ENCODE measurements at regions not wholly inside any gene's neighbourhood (a gene's known extent, or its start where the extent isn't known, plus 50 kb on each side); places are given as distances from the start of the nearest gene placed in this dataset.
"Not testable (repeated sequence)": the region's sequence is repeated elsewhere in the genome, so short reads cannot be mapped to it uniquely, and the experiment has no call there.

- peak overlapping the region; percentile 11 for H3K27ac ChIP-seq (ENCODE audit: insufficient read depth, low read depth, low read length)
- no peak for DNase-seq (ENCODE audit: low read depth, low spot score)
- no peaks in the 10 kb centered on the region for H3K27me3 ChIP-seq (ENCODE audit: control insufficient read depth in 2 of 2, insufficient read depth in 2 of 2, low read length in 2 of 2)
- no TSS peak for BruUV-seq (replicated peaks)
- intact Hi-C loops (cut with micrococcal nuclease) (loop anchor here (2.0 kb wide), 1 partner anchor 17 kb away; no protein-coding TSS in a partner anchor), dilution Hi-C loops (cut with MboI; ENCODE audit: extremely low pct_ligation_motif_present, low sequenced_read_pairs) (no loop called here)
- no peak for TF ChIP-seq MYC (IDR thresholded peaks at IDR 0.05; ENCODE audit: low read depth, low read length)
- TF ChIP-seq POLR2A (IDR thresholded peaks at IDR 0.05; ENCODE audit: low read depth, low read length): no peak
- no peak for TF ChIP-seq EZH2 (IDR thresholded peaks at IDR 0.05; ENCODE audit: borderline replicate concordance, low read depth, low read length, severe bottlenecking)
- no peak for TF ChIP-seq MAX (IDR thresholded peaks at IDR 0.05; ENCODE audit: insufficient read depth, insufficient read length)
- TF ChIP-seq FOS (IDR thresholded peaks at IDR 0.05; ENCODE audit: borderline replicate concordance, insufficient read depth, low read length): no peak
- TF ChIP-seq, protein P1, sequence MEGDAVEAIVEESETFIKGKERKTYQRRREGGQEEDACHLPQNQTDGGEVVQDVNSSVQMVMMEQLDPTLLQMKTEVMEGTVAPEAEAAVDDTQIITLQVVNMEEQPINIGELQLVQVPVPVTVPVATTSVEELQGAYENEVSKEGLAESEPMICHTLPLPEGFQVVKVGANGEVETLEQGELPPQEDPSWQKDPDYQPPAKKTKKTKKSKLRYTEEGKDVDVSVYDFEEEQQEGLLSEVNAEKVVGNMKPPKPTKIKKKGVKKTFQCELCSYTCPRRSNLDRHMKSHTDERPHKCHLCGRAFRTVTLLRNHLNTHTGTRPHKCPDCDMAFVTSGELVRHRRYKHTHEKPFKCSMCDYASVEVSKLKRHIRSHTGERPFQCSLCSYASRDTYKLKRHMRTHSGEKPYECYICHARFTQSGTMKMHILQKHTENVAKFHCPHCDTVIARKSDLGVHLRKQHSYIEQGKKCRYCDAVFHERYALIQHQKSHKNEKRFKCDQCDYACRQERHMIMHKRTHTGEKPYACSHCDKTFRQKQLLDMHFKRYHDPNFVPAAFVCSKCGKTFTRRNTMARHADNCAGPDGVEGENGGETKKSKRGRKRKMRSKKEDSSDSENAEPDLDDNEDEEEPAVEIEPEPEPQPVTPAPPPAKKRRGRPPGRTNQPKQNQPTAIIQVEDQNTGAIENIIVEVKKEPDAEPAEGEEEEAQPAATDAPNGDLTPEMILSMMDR (IDR thresholded peaks at IDR 0.05; ENCODE audit: extremely low read depth in 1 of 2, insufficient read depth in 1 of 2, low read depth in 1 of 2, low read length in 2 of 2): no peak
- no peak for TF ChIP-seq POLR2AphosphoS5 (IDR thresholded peaks at IDR 0.05; ENCODE audit: insufficient read depth, low read depth, low read length)
- TF ChIP-seq GATA2 (IDR thresholded peaks at IDR 0.05; ENCODE audit: insufficient read depth, insufficient read length, low read depth, low read length): no peak
- no peak for TF ChIP-seq JUN (IDR thresholded peaks at IDR 0.05; ENCODE audit: borderline replicate concordance, insufficient read depth, insufficient read length, low read depth)
- ChIA-PET POLR2A (interaction anchor here (1.0 kb wide), 1 partner anchor 52 kb away, joined by 3 read pairs; no protein-coding TSS in a partner anchor), CTCF (interaction anchor here (1.4 to 1.5 kb wide), 3 partner anchors 10 to 71 kb away, joined by 4 to 7 read pairs (median 6); no protein-coding TSS in a partner anchor)
- H3K4me1 ChIP-seq (ENCODE audit: control insufficient read depth, extremely low read depth, insufficient read depth, low read length): peaks cover 14% of the 10 kb centered on the region
- peak overlapping the region; percentile 19 for H3K9ac ChIP-seq (replicated peaks; ENCODE audit: extremely low read depth, insufficient read depth, low read length)
- H3K9me1 ChIP-seq (replicated peaks; ENCODE audit: control insufficient read depth, extremely low read depth, insufficient read depth, low read length): no peaks in the 10 kb centered on the region
- H3K79me2 ChIP-seq (ENCODE audit: control insufficient read depth, insufficient read depth, low read length): no peaks in the 10 kb centered on the region
- H3K9me3 ChIP-seq (replicated peaks; ENCODE audit: control insufficient read depth, insufficient read depth, low read length): no peaks in the 10 kb centered on the region
- peak overlapping the region; percentile 95 for H2AFZ ChIP-seq (ENCODE audit: low read depth, low read length)
- no peaks in the 10 kb centered on the region for H4K20me1 ChIP-seq (replicated peaks; ENCODE audit: control insufficient read depth, extremely low read depth, insufficient read depth, low read length)
- H3K4me2 ChIP-seq (ENCODE audit: insufficient read depth, low read length): peak overlapping the region; percentile 58
- H3K36me3 ChIP-seq (ENCODE audit: control insufficient read depth in 2 of 2, extremely low read depth in 1 of 2, insufficient read depth in 2 of 2, low read length in 2 of 2): no peaks in the 10 kb centered on the region
- FAIRE-seq: peak; percentile 44
- no peak overlapping the region for H3K4me3 ChIP-seq (replicated peaks in 1 of 3; ENCODE audit: insufficient read depth in 1 of 3, low read depth in 1 of 3, low read length in 3 of 3)
These were observed 215.9 kb upstream of the DMRT1 start for GRCh38 chr9:625613-626012.

GRCh38 chr9:626114-626513 lies 215.4 kb upstream of the DMRT1 start:
- peaks cover 14% of the 10 kb centered on the region for H3K4me1 ChIP-seq (ENCODE audit: control insufficient read depth, extremely low read depth, insufficient read depth, low read length)
- FAIRE-seq: peak; percentile 49
- dilution Hi-C loops (cut with MboI; ENCODE audit: extremely low pct_ligation_motif_present, low sequenced_read_pairs); BruUV-seq (replicated peaks); H4K20me1 ChIP-seq (replicated peaks; ENCODE audit: control insufficient read depth, extremely low read depth, insufficient read depth, low read length); DNase-seq (ENCODE audit: low read depth, low spot score); H3K27ac ChIP-seq (ENCODE audit: insufficient read depth, low read depth, low read length); H3K4me3 ChIP-seq (replicated peaks in 1 of 3; ENCODE audit: insufficient read depth in 1 of 3, low read depth in 1 of 3, low read length in 3 of 3); H3K9me3 ChIP-seq (replicated peaks; ENCODE audit: control insufficient read depth, insufficient read depth, low read length); H3K9ac ChIP-seq (replicated peaks; ENCODE audit: extremely low read depth, insufficient read depth, low read length); H3K27me3 ChIP-seq (ENCODE audit: control insufficient read depth in 2 of 2, insufficient read depth in 2 of 2, low read length in 2 of 2); H3K36me3 ChIP-seq (ENCODE audit: control insufficient read depth in 2 of 2, extremely low read depth in 1 of 2, insufficient read depth in 2 of 2, low read length in 2 of 2); H3K79me2 ChIP-seq (ENCODE audit: control insufficient read depth, insufficient read depth, low read length); intact Hi-C loops (cut with micrococcal nuclease); POLR2A ChIA-PET; H3K4me2 ChIP-seq (ENCODE audit: insufficient read depth, low read length); H3K9me1 ChIP-seq (replicated peaks; ENCODE audit: control insufficient read depth, extremely low read depth, insufficient read depth, low read length): not testable (repeated sequence)
- peak overlapping the region; percentile 95 for H2AFZ ChIP-seq (ENCODE audit: low read depth, low read length)
- CTCF ChIA-PET: interaction anchor here (1.5 kb wide), 2 partner anchors 11 to 52 kb away, joined by 4 to 7 read pairs; no protein-coding TSS in a partner anchor

Measured in endothelial cell of umbilical vein (primary cell).